Stomach smooth muscle (tissue), 2 donors: ENCODE measurements at regions not wholly inside any gene's neighbourhood (a gene's known extent, or its start where the extent isn't known, plus 50 kb on each side); places are given as distances from the start of the nearest gene placed in this dataset.

ENCODE experiments used
- H3K27ac ChIP-seq: one replicate; pipeline ENCODE4 v1.7.0; 2013; ENCODE audit warnings: mild to moderate bottlenecking, low read length, inconsistent platforms
- H3K27me3 ChIP-seq, 2 donors: one replicate each; pipeline ENCODE4 v1.7.0; 2013; ENCODE audit warnings: low read length in 2 of 2; ENCODE audit not compliant: insufficient read depth in 2 of 2, control insufficient read depth in 1 of 2
- H3K36me3 ChIP-seq, 2 donors: one replicate each; pipeline ENCODE4 v1.7.0; 2013; ENCODE audit warnings: low read length in 2 of 2; ENCODE audit not compliant: control insufficient read depth in 2 of 2, insufficient read depth in 2 of 2
- H3K4me1 ChIP-seq: one replicate; pipeline ENCODE4 v1.7.0; 2013; ENCODE audit warnings: low read length; ENCODE audit not compliant: control insufficient read depth, insufficient read depth
- H3K4me3 ChIP-seq, 2 donors: one replicate each; pipeline ENCODE4 v1.7.0; 2013; ENCODE audit warnings: low read length in 2 of 2
- H3K9ac ChIP-seq, 2 donors: one replicate each; pipeline ENCODE4 v1.7.0; 2013; ENCODE audit warnings: low read length in 2 of 2, mild to moderate bottlenecking in 1 of 2
- H3K9me3 ChIP-seq, 2 donors: one replicate each; pipeline ENCODE4 v1.7.0; 2013; ENCODE audit warnings: low read length in 2 of 2; ENCODE audit not compliant: control insufficient read depth in 2 of 2
- donor health status: healthy.
- donor health status: Pancreatic carcinoma.

- H3K4me1 ChIP-seq = peaks cover 19% of the 10 kb centered on the region
- no peak overlapping the region for H3K9ac ChIP-seq
- H3K27me3 ChIP-seq = peaks cover 0 to 2% of the 10 kb centered on the region in 2 donors
- H3K36me3 ChIP-seq = no peaks in the 10 kb centered on the region
- H3K27ac ChIP-seq = no peak overlapping the region
- peaks cover 0 to 5% of the 10 kb centered on the region in 2 donors for H3K9me3 ChIP-seq
- no peak overlapping the region for H3K4me3 ChIP-seq
Observed at GRCh38 chr4:26030260-26030667, 116.2 kb downstream of the SMIM20 start.

GRCh38 chr4:26030780-26031179 is 116.8 kb downstream of the SMIM20 start:
- Histone ChIP-seq H3K9ac (no peak overlapping the region), H3K9me3 (peaks cover 0 to 5% of the 10 kb centered on the region in 2 donors), H3K27ac (no peak overlapping the region), H3K27me3 (peaks cover 0 to 2% of the 10 kb centered on the region in 2 donors), H3K4me1 (peaks cover 19% of the 10 kb centered on the region), H3K36me3 (no peaks in the 10 kb centered on the region), H3K4me3 (no peak overlapping the region)

GRCh38 chr4:26031704-26032103 is 117.7 kb downstream of the SMIM20 start:
- no peak overlapping the region for H3K9ac ChIP-seq
- H3K9me3 ChIP-seq = peaks cover 0 to 5% of the 10 kb centered on the region in 2 donors
- no peaks in the 10 kb centered on the region for H3K36me3 ChIP-seq
- H3K4me1 ChIP-seq = peaks cover 19% of the 10 kb centered on the region
- H3K4me3 ChIP-seq = no peak overlapping the region
- H3K27ac ChIP-seq = no peak overlapping the region
- peaks cover 0 to 2% of the 10 kb centered on the region in 2 donors for H3K27me3 ChIP-seq

- Histone ChIP-seq H3K27ac (no peak overlapping the region), H3K36me3 (no peaks in the 10 kb centered on the region), H3K9ac (no peak overlapping the region), H3K4me1 (peaks cover 19% of the 10 kb centered on the region), H3K4me3 (no peak overlapping the region), H3K9me3 (peaks cover 0 to 5% of the 10 kb centered on the region in 2 donors), H3K27me3 (peaks cover 0 to 2% of the 10 kb centered on the region in 2 donors)
Observed at GRCh38 chr4:26032142-26032541, 118.1 kb downstream of the SMIM20 start.

GRCh38 chr4:26032630-26033317 is 118.8 kb downstream of the SMIM20 start:
- Histone ChIP-seq H3K9me3 (peaks cover 0 to 5% of the 10 kb centered on the region in 2 donors), H3K27me3 (peaks cover 0 to 2% of the 10 kb centered on the region in 2 donors), H3K36me3 (no peaks in the 10 kb centered on the region), H3K27ac (peak overlapping the region; percentile 18), H3K4me1 (peaks cover 19% of the 10 kb centered on the region), H3K9ac (peak overlapping the region in 1 of 2 donors; percentile 13), H3K4me3 (no peak overlapping the region)

- Histone ChIP-seq H3K27me3 (no peaks in the 10 kb centered on the region), H3K4me1 (peaks cover 19% of the 10 kb centered on the region), H3K4me3 (no peak overlapping the region), H3K36me3 (no peaks in the 10 kb centered on the region), H3K27ac (peak overlapping the region; percentile 18), H3K9ac (no peak overlapping the region), H3K9me3 (peaks cover 0 to 5% of the 10 kb centered on the region in 2 donors)
Observed at GRCh38 chr4:26033389-26033788, 119.4 kb downstream of the SMIM20 start.

GRCh38 chr4:26034849-26035248 is 120.8 kb downstream of the SMIM20 start:
- Histone ChIP-seq H3K36me3 (no peaks in the 10 kb centered on the region), H3K9me3 (peaks cover 0 to 5% of the 10 kb centered on the region in 2 donors), H3K9ac (no peak overlapping the region), H3K27ac (no peak overlapping the region), H3K4me3 (no peak overlapping the region), H3K27me3 (no peaks in the 10 kb centered on the region), H3K4me1 (peaks cover 13% of the 10 kb centered on the region)

GRCh38 chr4:26035921-26036320 is 121.9 kb downstream of the SMIM20 start:
- Histone ChIP-seq H3K9ac (no peak overlapping the region), H3K27me3 (no peaks in the 10 kb centered on the region), H3K36me3 (no peaks in the 10 kb centered on the region), H3K4me1 (peaks cover 13% of the 10 kb centered on the region), H3K9me3 (peaks cover 0 to 5% of the 10 kb centered on the region in 2 donors), H3K4me3 (no peak overlapping the region), H3K27ac (no peak overlapping the region)

GRCh38 chr4:26039639-26040359 is 125.8 kb downstream of the SMIM20 start:
- no peak overlapping the region for H3K4me3 ChIP-seq
- no peaks in the 10 kb centered on the region for H3K36me3 ChIP-seq
- no peaks in the 10 kb centered on the region for H3K4me1 ChIP-seq
- no peaks in the 10 kb centered on the region for H3K9me3 ChIP-seq
- no peak overlapping the region for H3K9ac ChIP-seq
- H3K27ac ChIP-seq = no peak overlapping the region
- H3K27me3 ChIP-seq = no peaks in the 10 kb centered on the region

- H3K36me3 ChIP-seq = no peaks in the 10 kb centered on the region
- no peak overlapping the region for H3K9ac ChIP-seq
- H3K9me3 ChIP-seq = no peaks in the 10 kb centered on the region
- no peaks in the 10 kb centered on the region for H3K27me3 ChIP-seq
- H3K4me1 ChIP-seq = peaks cover 5% of the 10 kb centered on the region
- no peak overlapping the region for H3K4me3 ChIP-seq
- no peak overlapping the region for H3K27ac ChIP-seq
Observed at GRCh38 chr4:26044524-26044923, 130.5 kb downstream of the SMIM20 start.

GRCh38 chr4:26044983-26045382 is 131.0 kb downstream of the SMIM20 start:
- Histone ChIP-seq H3K36me3 (no peaks in the 10 kb centered on the region), H3K4me1 (peaks cover 10% of the 10 kb centered on the region), H3K27me3 (no peaks in the 10 kb centered on the region), H3K9me3 (no peaks in the 10 kb centered on the region), H3K9ac (no peak overlapping the region), H3K27ac (no peak overlapping the region), H3K4me3 (no peak overlapping the region)
